ENCODE measurements at regions not wholly inside any gene's neighbourhood (a gene's known extent, or its start where the extent isn't known, plus 50 kb on each side); places are given as distances from the start of the nearest gene placed in this dataset.

DNA sequence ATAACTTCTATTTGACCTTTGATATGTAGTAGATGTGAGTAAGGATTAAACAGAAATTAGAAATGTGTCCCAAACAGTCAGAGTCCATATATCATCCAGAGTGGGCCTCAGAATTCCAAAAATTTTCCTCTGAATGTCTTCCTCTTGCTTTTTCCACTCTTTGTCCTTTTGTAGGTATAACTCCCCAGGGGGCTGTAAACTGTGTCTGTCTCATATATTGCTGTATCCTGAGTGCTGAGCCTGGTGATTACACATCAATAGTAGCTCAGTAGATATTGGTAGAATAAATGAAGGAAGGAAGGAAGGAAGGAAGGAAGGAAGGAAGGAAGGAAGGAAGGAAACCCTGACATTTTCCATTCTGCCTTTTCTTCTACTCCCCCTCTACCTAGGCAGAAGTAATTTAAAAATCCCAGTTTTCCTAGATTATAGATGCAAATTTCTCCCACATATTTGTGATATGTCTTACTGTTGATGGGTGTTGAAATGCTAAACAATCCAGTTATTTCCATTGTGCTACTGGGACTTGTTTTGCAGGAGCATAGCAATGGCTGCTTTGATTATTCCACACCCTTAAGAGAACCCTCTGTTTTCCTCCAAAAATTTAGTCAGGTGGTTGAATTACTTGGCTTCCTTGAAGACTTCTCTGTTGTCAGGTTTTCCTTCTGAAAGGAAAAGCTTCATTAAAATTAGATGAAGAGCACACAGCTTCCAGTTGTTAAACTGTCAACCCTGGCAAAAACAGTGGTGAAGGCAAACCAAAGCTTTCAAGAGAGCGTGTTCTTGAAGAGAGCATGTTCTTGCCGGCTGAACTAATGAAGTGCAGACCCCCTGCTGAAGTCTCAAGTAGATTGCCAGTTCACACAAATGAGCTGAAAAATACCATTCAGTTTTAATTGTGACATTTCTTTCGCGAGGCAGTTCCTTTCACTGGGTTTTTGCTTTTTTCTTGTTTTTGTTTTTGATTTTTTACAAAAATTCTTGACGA lies 147.8 kb downstream of the KCNE4 start:
- Histone ChIP-seq H3K27me3 (replicated peaks in 1 of 4; ENCODE audit: control insufficient read depth in 3 of 4, extremely low read depth in 1 of 4, insufficient read depth in 3 of 4, low read length in 3 of 4) (no peaks in the 10 kb centered on the region), H3K56ac (replicated peaks; ENCODE audit: insufficient read length, low read depth, low read length) (no peak overlapping the region), H3K23me2 (ENCODE audit: low read depth, low read length) (no peaks in the 10 kb centered on the region), H3K9ac (replicated peaks in 1 of 4; ENCODE audit: extremely low read depth in 1 of 4, low read depth in 3 of 4, low read length in 3 of 4) (no peak overlapping the region), H2BK20ac (ENCODE audit: low read length) (no peak overlapping the region), H2BK5ac (ENCODE audit: low read depth, low read length) (no peak overlapping the region), H4K5ac (ENCODE audit: insufficient read length, low read depth, low read length) (no peak overlapping the region), H2BK120ac (replicated peaks; ENCODE audit: low read depth, low read length) (no peak overlapping the region), H3K79me1 (ENCODE audit: low read depth, low read length) (no peaks in the 10 kb centered on the region), H2AK5ac (ENCODE audit: low read depth, low read length) (no peak overlapping the region), H3K23ac (ENCODE audit: insufficient read length) (no peak overlapping the region), H3K36me3 (ENCODE audit: control insufficient read depth in 2 of 4, insufficient read depth in 4 of 4, low read length in 3 of 4) (no peaks in the 10 kb centered on the region), H3K79me2 (ENCODE audit: control insufficient read depth in 1 of 2, insufficient read depth in 2 of 2, low read length in 2 of 2) (no peaks in the 10 kb centered on the region), H2BK12ac (ENCODE audit: low read depth, low read length) (no peak overlapping the region), H4K8ac (ENCODE audit: extremely low read depth, insufficient read depth, low read length) (no peak overlapping the region), H2BK15ac (ENCODE audit: low read length) (no peak overlapping the region), H4K20me1 (replicated peaks in 1 of 2; ENCODE audit: control insufficient read depth in 1 of 2, insufficient read depth in 2 of 2, low read length in 2 of 2) (no peaks in the 10 kb centered on the region), H3K4me2 (ENCODE audit: insufficient read depth in 1 of 2, low read depth in 2 of 2, low read length in 2 of 2) (no peak overlapping the region), H4K91ac (replicated peaks; ENCODE audit: insufficient read length, low read length) (no peak overlapping the region), H3K4ac (replicated peaks; ENCODE audit: insufficient read length, low read depth, low read length) (no peak overlapping the region), H3K14ac (ENCODE audit: insufficient read length) (no peak overlapping the region), H3K18ac (ENCODE audit: extremely low read depth, low read length) (no peak overlapping the region), H2AFZ (ENCODE audit: low read length) (no peak overlapping the region), H3K27ac (ENCODE audit: low read depth, low read length) (no peak overlapping the region), H3K4me1 (replicated peaks in 1 of 4; ENCODE audit: control insufficient read depth in 3 of 4, insufficient read depth in 4 of 4, low read length in 3 of 4) (peaks cover 0 to 6% (median 0%) of the 10 kb centered on the region in 4 experiments; a peak in 2 of 7 replicates), H3K4me3 (ENCODE audit: extremely low read depth in 1 of 4, insufficient read depth in 2 of 4, low read depth in 3 of 4, low read length in 4 of 4) (no peak overlapping the region), H3K9me3 (ENCODE audit: insufficient read depth in 2 of 2, low read depth in 1 of 2, low read length in 1 of 2) (peaks cover 4 to 6% of the 10 kb centered on the region in 2 experiments; a peak in 2 of 4 replicates)
- WGBS, 2 experiments (ENCODE audit: extremely low coverage in 1 of 2, insufficient coverage in 1 of 2, insufficient read length in 1 of 2, insufficient replicate concordance in 2 of 2, low coverage in 1 of 2, low lambda C conversion rate in 2 of 2, missing lambda C conversion rate in 1 of 2), result 99% methylated on average over 5 of the region's 5 CpGs; no CpG with 5 or more reads in 1 of the 2 experiments
- TF ChIP-seq CBX8 (IDR thresholded peaks at IDR 0.05; ENCODE audit: borderline replicate concordance, low read depth, low read length), result no peak
- TF ChIP-seq JUN (IDR thresholded peaks at IDR 0.05; ENCODE audit: low read depth, low read length), result no peak
- TF ChIP-seq, protein P1, sequence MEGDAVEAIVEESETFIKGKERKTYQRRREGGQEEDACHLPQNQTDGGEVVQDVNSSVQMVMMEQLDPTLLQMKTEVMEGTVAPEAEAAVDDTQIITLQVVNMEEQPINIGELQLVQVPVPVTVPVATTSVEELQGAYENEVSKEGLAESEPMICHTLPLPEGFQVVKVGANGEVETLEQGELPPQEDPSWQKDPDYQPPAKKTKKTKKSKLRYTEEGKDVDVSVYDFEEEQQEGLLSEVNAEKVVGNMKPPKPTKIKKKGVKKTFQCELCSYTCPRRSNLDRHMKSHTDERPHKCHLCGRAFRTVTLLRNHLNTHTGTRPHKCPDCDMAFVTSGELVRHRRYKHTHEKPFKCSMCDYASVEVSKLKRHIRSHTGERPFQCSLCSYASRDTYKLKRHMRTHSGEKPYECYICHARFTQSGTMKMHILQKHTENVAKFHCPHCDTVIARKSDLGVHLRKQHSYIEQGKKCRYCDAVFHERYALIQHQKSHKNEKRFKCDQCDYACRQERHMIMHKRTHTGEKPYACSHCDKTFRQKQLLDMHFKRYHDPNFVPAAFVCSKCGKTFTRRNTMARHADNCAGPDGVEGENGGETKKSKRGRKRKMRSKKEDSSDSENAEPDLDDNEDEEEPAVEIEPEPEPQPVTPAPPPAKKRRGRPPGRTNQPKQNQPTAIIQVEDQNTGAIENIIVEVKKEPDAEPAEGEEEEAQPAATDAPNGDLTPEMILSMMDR (IDR thresholded peaks at IDR 0.05; ENCODE audit: control extremely low read depth in 1 of 3, insufficient read depth in 1 of 3, low read depth in 1 of 3, low read length in 3 of 3), result no peak
- FAIRE-seq (no peak), DNase-seq (ENCODE audit: low read depth in 1 of 2, low spot score in 2 of 2) (no peak)
- CTCF ChIA-PET (ENCODE audit: partially characterized antibody), result interaction anchor here (1.6 kb wide), 1 partner anchor 14 kb away, joined by 6 read pairs; no protein-coding TSS in a partner anchor
- POLR2A ChIA-PET (ENCODE audit: partially characterized antibody), result no interaction called here

Measured in H1 (cell line).